ENCODE measurements at regions not wholly inside any gene's neighbourhood (a gene's known extent, or its start where the extent isn't known, plus 50 kb on each side); places are given as distances from the start of the nearest gene placed in this dataset.
"Not testable (repeated sequence)": the region's sequence is repeated elsewhere in the genome, so short reads cannot be mapped to it uniquely, and the experiment has no call there.

DNA sequence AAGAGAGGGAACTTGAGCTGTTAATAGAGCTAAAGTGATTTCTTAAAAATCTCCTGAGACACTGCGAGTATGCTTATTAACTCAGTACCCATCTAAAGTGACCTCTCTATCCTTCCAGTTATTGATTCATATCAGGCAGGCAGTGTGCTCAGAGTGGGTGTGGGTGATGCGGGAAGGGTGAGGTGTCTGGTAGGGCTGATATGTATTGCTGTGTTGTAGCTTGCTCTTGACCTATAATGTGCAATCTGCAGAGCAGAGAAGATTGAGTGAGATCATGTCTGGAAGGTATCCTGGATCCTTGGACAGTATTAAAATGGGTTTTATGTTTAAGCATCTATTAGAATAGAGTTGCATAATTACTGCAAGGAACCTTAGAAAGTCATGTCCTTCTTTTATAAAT is 71.9 kb upstream of the SEC22B start:
- TF ChIP-seq, protein P1, sequence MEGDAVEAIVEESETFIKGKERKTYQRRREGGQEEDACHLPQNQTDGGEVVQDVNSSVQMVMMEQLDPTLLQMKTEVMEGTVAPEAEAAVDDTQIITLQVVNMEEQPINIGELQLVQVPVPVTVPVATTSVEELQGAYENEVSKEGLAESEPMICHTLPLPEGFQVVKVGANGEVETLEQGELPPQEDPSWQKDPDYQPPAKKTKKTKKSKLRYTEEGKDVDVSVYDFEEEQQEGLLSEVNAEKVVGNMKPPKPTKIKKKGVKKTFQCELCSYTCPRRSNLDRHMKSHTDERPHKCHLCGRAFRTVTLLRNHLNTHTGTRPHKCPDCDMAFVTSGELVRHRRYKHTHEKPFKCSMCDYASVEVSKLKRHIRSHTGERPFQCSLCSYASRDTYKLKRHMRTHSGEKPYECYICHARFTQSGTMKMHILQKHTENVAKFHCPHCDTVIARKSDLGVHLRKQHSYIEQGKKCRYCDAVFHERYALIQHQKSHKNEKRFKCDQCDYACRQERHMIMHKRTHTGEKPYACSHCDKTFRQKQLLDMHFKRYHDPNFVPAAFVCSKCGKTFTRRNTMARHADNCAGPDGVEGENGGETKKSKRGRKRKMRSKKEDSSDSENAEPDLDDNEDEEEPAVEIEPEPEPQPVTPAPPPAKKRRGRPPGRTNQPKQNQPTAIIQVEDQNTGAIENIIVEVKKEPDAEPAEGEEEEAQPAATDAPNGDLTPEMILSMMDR (IDR thresholded peaks at IDR 0.05; ENCODE audit: low read depth, low read length): not testable (repeated sequence)
- TF ChIP-seq EZH2phosphoT487 (IDR thresholded peaks at IDR 0.05; ENCODE audit: low read depth): not testable (repeated sequence)

Measured in OCI-LY3 (cell line).